Lower leg skin (tissue), 4 donors: ENCODE measurements at regions not wholly inside any gene's neighbourhood (a gene's known extent, or its start where the extent isn't known, plus 50 kb on each side); places are given as distances from the start of the nearest gene placed in this dataset.

Source experiments
- DNase-seq, 2 donors: peaks; one replicate each; pipeline ENCODE4 v3.0.0-alpha.2; 2019; ENCODE audit warnings: low spot score in 2 of 2
- H3K4me3 ChIP-seq: fragments of 200-600 bp; sonication (generic); 2 replicates; pipeline ENCODE4 v1.5.1; 2017; ENCODE audit warnings: mild to moderate bottlenecking, low read depth; ENCODE audit not compliant: poor library complexity, severe bottlenecking
- CTCF ChIP-seq, 3 donors: fragments of 450-650 bp; IDR thresholded peaks; one replicate each; pipeline ENCODE4 v1.5.1; 2016; ENCODE audit warnings: antibody characterized with exemption in 3 of 3, mild to moderate bottlenecking in 3 of 3, moderate library complexity in 2 of 3
- POLR2A ChIP-seq, 2 donors: fragments of 450-650 bp; IDR thresholded peaks; one replicate each; pipeline ENCODE4 v1.6.1; 2016 to 2017; ENCODE audit warnings: antibody characterized with exemption in 2 of 2, mild to moderate bottlenecking in 1 of 2, moderate library complexity in 1 of 2
- WGBS, 2 donors: methylation state at CpG; one replicate each; pipeline ENCODE4 v1.1.5; 2018; 5-methylcytosine and 5-hydroxymethylcytosine counted together
- intact Hi-C: fragments of 100-400 bp; cut with DNase I; formaldehyde crosslinking; loops from one replicate; pipeline ENCODE4 v1.15.0; 2023; ENCODE audit warnings: low total_unique reads

- intact Hi-C loops = no loop called here
- 69 to 71% methylated on average over 3 of the region's 3 CpGs for WGBS, 2 donors
- no peak overlapping the region for H3K4me3 ChIP-seq
- TF ChIP-seq POLR2A (IDR thresholded peaks at IDR 0.05) = no peak
- TF ChIP-seq CTCF (IDR thresholded peaks at IDR 0.05) = no peak
- DNase-seq = peak in 1 of 2 donors; percentile 3
Observed at GRCh38 chr3:181880331-181880730, 168.6 kb downstream of the SOX2 start.

GRCh38 chr3:181881749-181882148 lies 170.0 kb downstream of the SOX2 start:
- DNase-seq = no peak
- 54 to 55% methylated on average over 2 of the region's 2 CpGs for WGBS, 2 donors
- no peak overlapping the region for H3K4me3 ChIP-seq
- TF ChIP-seq CTCF (IDR thresholded peaks at IDR 0.05) = no peak
- TF ChIP-seq POLR2A (IDR thresholded peaks at IDR 0.05) = no peak
- intact Hi-C loops = no loop called here

- intact Hi-C loops = no loop called here
- TF ChIP-seq CTCF (IDR thresholded peaks at IDR 0.05) = no peak
- TF ChIP-seq POLR2A (IDR thresholded peaks at IDR 0.05) = no peak
- DNase-seq = peak in 1 of 2 donors; percentile 40
- WGBS, 2 donors = 68 to 82% methylated on average over 6 of the region's 6 CpGs
- no peak overlapping the region for H3K4me3 ChIP-seq
Observed at GRCh38 chr3:181885868-181886630, 174.3 kb downstream of the SOX2 start.

- intact Hi-C loops = no loop called here
- 36 to 43% methylated on average over 4 of the region's 4 CpGs for WGBS, 2 donors
- H3K4me3 ChIP-seq = no peak overlapping the region
- peak; percentile 54 to 84 for DNase-seq
- TF ChIP-seq CTCF (IDR thresholded peaks at IDR 0.05) (no peak), POLR2A (IDR thresholded peaks at IDR 0.05) (no peak)
Observed at GRCh38 chr3:181886676-181887075, 175.0 kb downstream of the SOX2 start.

- no peak for DNase-seq
- WGBS, 2 donors = 39 to 50% methylated on average over 1 of the region's 1 CpG
- intact Hi-C loops = no loop called here
Observed at GRCh38 chr3:181887685-181888084, 176.0 kb downstream of the SOX2 start.

More at GRCh38 chr3:181887685-181888084, 176.0 kb downstream of the SOX2 start:
- TF ChIP-seq POLR2A (IDR thresholded peaks at IDR 0.05) = no peak
- no peak for TF ChIP-seq CTCF (IDR thresholded peaks at IDR 0.05)
- no peak overlapping the region for H3K4me3 ChIP-seq
